ENCODE measurements at regions not wholly inside any gene's neighbourhood (a gene's known extent, or its start where the extent isn't known, plus 50 kb on each side); places are given as distances from the start of the nearest gene placed in this dataset.

DNA sequence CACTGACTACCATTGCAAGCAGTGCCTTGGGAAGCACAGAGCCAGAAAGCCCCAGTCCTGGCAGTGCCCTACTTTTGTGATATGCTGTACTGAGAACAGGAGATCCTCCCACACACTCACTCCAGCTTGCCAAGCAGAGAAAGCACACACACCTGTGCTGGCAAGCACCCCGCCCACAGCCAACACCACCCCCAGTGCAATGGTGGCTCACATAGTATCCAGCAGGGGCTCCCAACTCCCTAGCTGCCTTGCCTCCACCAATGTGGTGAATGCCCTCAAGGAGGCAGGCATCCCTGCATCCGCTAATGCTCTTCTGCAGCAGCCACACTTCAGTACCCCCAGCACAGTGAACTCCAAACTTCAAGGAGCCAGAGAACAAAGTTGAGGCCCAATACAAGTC lies 1655.8 kb downstream of the SUCLG1 start:
- 94% methylated on average over 2 of the region's 2 CpGs for WGBS (ENCODE audit: insufficient coverage)
- H3K4me1 ChIP-seq (ENCODE audit: control insufficient read depth in 1 of 2, extremely low read depth in 1 of 2, insufficient read depth in 2 of 2, low read length in 2 of 2), result no peaks in the 10 kb centered on the region
- no peak overlapping the region for H3K4me3 ChIP-seq (ENCODE audit: control insufficient read depth in 1 of 2, extremely low read depth in 1 of 2, low read length in 1 of 2)
- H3K36me3 ChIP-seq (ENCODE audit: control insufficient read depth in 2 of 2, extremely low read depth in 1 of 2, insufficient read depth in 1 of 2, low read length in 1 of 2), result no peaks in the 10 kb centered on the region
- no peak overlapping the region for H3K4me3 Mint-ChIP-seq
- no peaks in the 10 kb centered on the region for H3K36me3 Mint-ChIP-seq
- no peaks in the 10 kb centered on the region for H3K4me1 Mint-ChIP-seq
- POLR2A ChIA-PET, result no interaction called here
- H3K9me3 Mint-ChIP-seq, result peaks cover 25 to 47% (median 27%) of the 10 kb centered on the region in 3 donors
- H3K9me3 ChIP-seq, result no peaks in the 10 kb centered on the region
- no peak overlapping the region for H3K27ac Mint-ChIP-seq
- H3K27me3 ChIP-seq (replicated peaks in 1 of 2; ENCODE audit: control insufficient read depth in 2 of 2, extremely low read depth in 1 of 2, insufficient read depth in 2 of 2, low read length in 1 of 2), result no peaks in the 10 kb centered on the region
- DNase-seq, result no peak
- ATAC-seq (replicated peaks in 1 of 4), result no peak
- H3K27ac ChIP-seq (ENCODE audit: low read length), result no peak overlapping the region
- CTCF ChIA-PET, result no interaction called here
- no peaks in the 10 kb centered on the region for H3K27me3 Mint-ChIP-seq

DNA sequence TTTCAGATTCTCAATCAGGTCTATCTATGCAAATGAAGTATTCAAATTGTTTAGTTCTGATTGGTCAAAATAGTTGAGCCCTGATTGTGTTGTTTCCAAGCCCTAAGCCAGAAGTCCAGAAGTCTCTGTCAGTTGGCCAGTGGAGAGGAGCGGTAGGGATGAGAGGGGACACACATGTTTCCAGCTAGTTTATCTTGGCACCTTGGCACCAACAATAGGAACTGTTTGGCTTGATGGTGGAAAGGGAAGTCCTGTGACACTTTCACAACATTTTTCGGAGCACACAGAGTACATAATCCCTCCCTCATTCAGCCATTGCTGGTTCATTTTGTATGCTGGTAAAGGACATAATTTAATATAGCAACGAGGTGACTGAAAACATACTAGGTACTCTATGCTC lies 1661.6 kb downstream of the SUCLG1 start:
- POLR2A ChIA-PET, result no interaction called here
- no peaks in the 10 kb centered on the region for H3K4me1 Mint-ChIP-seq
- no peaks in the 10 kb centered on the region for H3K36me3 ChIP-seq (ENCODE audit: control insufficient read depth in 2 of 2, extremely low read depth in 1 of 2, insufficient read depth in 1 of 2, low read length in 1 of 2)
- no peak overlapping the region for H3K27ac ChIP-seq (ENCODE audit: low read length)
- ATAC-seq (replicated peaks in 1 of 4) (no peak), DNase-seq (no peak)
- H3K4me1 ChIP-seq (ENCODE audit: control insufficient read depth in 1 of 2, extremely low read depth in 1 of 2, insufficient read depth in 2 of 2, low read length in 2 of 2), result no peaks in the 10 kb centered on the region
- H3K9me3 ChIP-seq, result no peaks in the 10 kb centered on the region
- peaks cover 4 to 14% (median 5%) of the 10 kb centered on the region in 3 donors for H3K9me3 Mint-ChIP-seq
- 100% methylated on average over 1 of the region's 3 CpGs for WGBS (ENCODE audit: insufficient coverage)
- no peaks in the 10 kb centered on the region for H3K27me3 Mint-ChIP-seq
- H3K27me3 ChIP-seq (replicated peaks in 1 of 2; ENCODE audit: control insufficient read depth in 2 of 2, extremely low read depth in 1 of 2, insufficient read depth in 2 of 2, low read length in 1 of 2), result no peaks in the 10 kb centered on the region
- no peak overlapping the region for H3K4me3 ChIP-seq (ENCODE audit: control insufficient read depth in 1 of 2, extremely low read depth in 1 of 2, low read length in 1 of 2)
- H3K27ac Mint-ChIP-seq, result no peak overlapping the region
- CTCF ChIA-PET, result no interaction called here
- no peaks in the 10 kb centered on the region for H3K36me3 Mint-ChIP-seq
- H3K4me3 Mint-ChIP-seq, result no peak overlapping the region

DNA sequence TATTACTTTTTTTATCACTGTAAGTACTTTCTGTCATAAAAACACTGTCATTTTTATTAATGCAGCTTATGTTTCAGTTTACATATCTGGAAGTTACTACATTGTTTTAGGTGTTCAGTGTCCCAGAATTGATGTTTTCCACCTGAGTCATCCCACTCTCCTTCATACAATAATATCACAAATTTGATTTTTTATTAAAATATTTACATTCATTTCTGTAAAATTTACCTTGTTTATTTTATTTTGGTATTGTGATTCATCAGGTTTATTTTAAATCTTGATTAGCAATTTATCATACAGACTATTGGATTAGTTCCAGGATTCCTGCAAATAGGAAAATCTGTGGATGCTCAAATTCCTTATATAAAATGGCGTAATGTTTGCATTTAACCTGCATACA lies 1662.9 kb downstream of the SUCLG1 start:
- Mint-ChIP-seq H3K9me3 (peaks cover 2 to 10% (median 4%) of the 10 kb centered on the region in 3 donors), H3K36me3 (no peaks in the 10 kb centered on the region), H3K27ac (no peak overlapping the region), H3K4me3 (no peak overlapping the region), H3K27me3 (no peaks in the 10 kb centered on the region), H3K4me1 (no peaks in the 10 kb centered on the region)
- ATAC-seq (replicated peaks in 1 of 4) (no peak), DNase-seq (no peak)
- H3K4me1 ChIP-seq (ENCODE audit: control insufficient read depth in 1 of 2, extremely low read depth in 1 of 2, insufficient read depth in 2 of 2, low read length in 2 of 2), result no peaks in the 10 kb centered on the region
- H3K27ac ChIP-seq (ENCODE audit: low read length), result no peak overlapping the region
- POLR2A ChIA-PET, result no interaction called here
- CTCF ChIA-PET, result no interaction called here
- H3K4me3 ChIP-seq (ENCODE audit: control insufficient read depth in 1 of 2, extremely low read depth in 1 of 2, low read length in 1 of 2), result no peak overlapping the region
- H3K27me3 ChIP-seq (replicated peaks in 1 of 2; ENCODE audit: control insufficient read depth in 2 of 2, extremely low read depth in 1 of 2, insufficient read depth in 2 of 2, low read length in 1 of 2), result no peaks in the 10 kb centered on the region
- no CpG with 5 or more reads among the region's 1 CpG for WGBS (ENCODE audit: insufficient coverage)
- H3K36me3 ChIP-seq (ENCODE audit: control insufficient read depth in 2 of 2, extremely low read depth in 1 of 2, insufficient read depth in 1 of 2, low read length in 1 of 2), result no peaks in the 10 kb centered on the region
- no peaks in the 10 kb centered on the region for H3K9me3 ChIP-seq

DNA sequence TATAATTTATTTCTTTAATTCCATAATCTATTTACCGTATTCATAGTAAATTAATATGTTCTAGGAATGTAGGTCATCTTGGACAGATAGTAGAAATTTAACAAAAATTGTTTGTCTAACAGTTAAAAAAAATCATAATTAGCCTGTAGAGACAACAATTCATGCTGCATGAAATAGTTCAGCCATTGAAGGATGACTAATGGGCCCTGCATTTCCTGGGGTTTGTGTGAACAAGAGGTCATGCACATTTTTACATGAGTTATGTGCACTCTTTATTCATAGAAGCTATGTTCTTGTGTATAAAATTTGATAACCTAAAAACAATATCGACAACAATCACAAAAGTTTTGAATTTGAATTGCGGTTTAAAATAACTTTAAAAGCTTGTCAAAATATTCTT lies 1663.6 kb downstream of the SUCLG1 start:
- no peaks in the 10 kb centered on the region for H3K27me3 ChIP-seq (replicated peaks in 1 of 2; ENCODE audit: control insufficient read depth in 2 of 2, extremely low read depth in 1 of 2, insufficient read depth in 2 of 2, low read length in 1 of 2)
- DNase-seq (no peak), ATAC-seq (replicated peaks in 1 of 4) (no peak)
- Mint-ChIP-seq H3K9me3 (peaks cover 2 to 8% (median 4%) of the 10 kb centered on the region in 3 donors), H3K36me3 (no peaks in the 10 kb centered on the region), H3K4me1 (no peaks in the 10 kb centered on the region), H3K27me3 (no peaks in the 10 kb centered on the region), H3K4me3 (no peak overlapping the region), H3K27ac (no peak overlapping the region)
- H3K4me1 ChIP-seq (ENCODE audit: control insufficient read depth in 1 of 2, extremely low read depth in 1 of 2, insufficient read depth in 2 of 2, low read length in 2 of 2), result no peaks in the 10 kb centered on the region
- no peaks in the 10 kb centered on the region for H3K9me3 ChIP-seq
- ChIA-PET CTCF (no interaction called here), POLR2A (no interaction called here)
- no peaks in the 10 kb centered on the region for H3K36me3 ChIP-seq (ENCODE audit: control insufficient read depth in 2 of 2, extremely low read depth in 1 of 2, insufficient read depth in 1 of 2, low read length in 1 of 2)
- no CpG with 5 or more reads among the region's 3 CpGs for WGBS (ENCODE audit: insufficient coverage)
- no peak overlapping the region for H3K27ac ChIP-seq (ENCODE audit: low read length)
- no peak overlapping the region for H3K4me3 ChIP-seq (ENCODE audit: control insufficient read depth in 1 of 2, extremely low read depth in 1 of 2, low read length in 1 of 2)

DNA sequence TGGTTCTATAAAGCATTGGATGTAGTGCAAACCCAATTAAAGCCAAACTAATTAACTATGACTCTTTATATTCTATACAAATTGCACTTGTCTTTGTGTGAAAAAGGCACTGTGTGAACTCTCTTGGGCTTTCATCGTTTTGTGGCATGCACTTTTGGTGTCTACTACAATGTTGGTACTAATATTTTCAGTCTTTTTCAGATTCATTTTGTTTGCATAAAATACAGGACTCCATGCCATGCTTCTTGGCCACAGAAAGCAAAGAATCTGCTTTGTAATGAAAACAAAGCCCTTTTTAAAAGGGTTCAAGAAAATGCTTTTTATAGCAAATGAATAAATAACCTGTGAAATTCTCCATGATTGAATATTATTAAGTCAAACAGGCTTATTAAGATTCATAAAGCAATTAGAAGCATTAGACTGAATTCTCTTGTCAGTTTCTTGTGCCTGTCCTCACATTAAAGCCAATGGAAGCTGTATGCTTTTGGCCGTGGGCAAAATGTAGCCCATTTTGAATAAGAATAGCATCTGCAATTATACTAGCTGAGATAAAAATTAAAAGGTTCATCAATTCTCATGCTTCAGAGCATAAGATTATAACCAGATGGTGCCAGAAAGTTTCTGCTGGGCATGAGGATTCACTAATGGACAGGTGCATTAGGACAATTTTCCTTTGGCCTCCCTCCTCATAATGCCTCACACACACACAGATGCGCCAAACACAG lies 1665.2 kb downstream of the SUCLG1 start:
- no peaks in the 10 kb centered on the region for H3K27me3 ChIP-seq (replicated peaks in 1 of 2; ENCODE audit: control insufficient read depth in 2 of 2, extremely low read depth in 1 of 2, insufficient read depth in 2 of 2, low read length in 1 of 2)
- H3K4me1 ChIP-seq (ENCODE audit: control insufficient read depth in 1 of 2, extremely low read depth in 1 of 2, insufficient read depth in 2 of 2, low read length in 2 of 2), result no peaks in the 10 kb centered on the region
- 100% methylated on average over 1 of the region's 3 CpGs for WGBS (ENCODE audit: insufficient coverage)
- no peaks in the 10 kb centered on the region for H3K4me1 Mint-ChIP-seq
- peaks cover 1 to 8% (median 4%) of the 10 kb centered on the region in 3 donors for H3K9me3 Mint-ChIP-seq
- no peak overlapping the region for H3K4me3 Mint-ChIP-seq
- H3K36me3 ChIP-seq (ENCODE audit: control insufficient read depth in 2 of 2, extremely low read depth in 1 of 2, insufficient read depth in 1 of 2, low read length in 1 of 2), result no peaks in the 10 kb centered on the region
- H3K9me3 ChIP-seq, result no peaks in the 10 kb centered on the region
- POLR2A ChIA-PET, result no interaction called here
- CTCF ChIA-PET, result no interaction called here
- H3K4me3 ChIP-seq (ENCODE audit: control insufficient read depth in 1 of 2, extremely low read depth in 1 of 2, low read length in 1 of 2), result no peak overlapping the region
- DNase-seq (no peak), ATAC-seq (replicated peaks in 1 of 4) (no peak)
- no peaks in the 10 kb centered on the region for H3K27me3 Mint-ChIP-seq
- no peak overlapping the region for H3K27ac ChIP-seq (ENCODE audit: low read length)
- no peak overlapping the region for H3K27ac Mint-ChIP-seq
- H3K36me3 Mint-ChIP-seq, result no peaks in the 10 kb centered on the region

DNA sequence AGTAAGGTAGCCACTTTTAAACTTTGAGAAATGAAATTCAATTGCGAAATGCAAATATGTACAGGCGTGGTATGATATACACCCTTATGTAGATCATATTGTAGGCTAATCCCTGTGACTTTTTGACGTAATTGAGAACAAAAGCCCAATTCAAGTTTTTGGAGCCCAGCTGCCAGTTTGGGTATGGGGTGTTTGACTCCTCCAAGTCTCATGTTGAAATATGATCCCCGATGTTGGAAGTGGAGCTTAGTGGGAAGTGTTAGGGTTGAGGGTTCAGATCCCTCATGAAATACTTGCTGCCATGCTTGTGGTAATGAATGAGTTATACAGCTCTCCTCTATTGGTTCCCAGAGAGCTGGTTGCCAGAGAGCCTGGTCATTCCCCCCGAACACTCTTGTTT lies 1666.8 kb downstream of the SUCLG1 start:
- no peaks in the 10 kb centered on the region for H3K4me1 ChIP-seq (ENCODE audit: control insufficient read depth in 1 of 2, extremely low read depth in 1 of 2, insufficient read depth in 2 of 2, low read length in 2 of 2)
- Mint-ChIP-seq H3K27me3 (no peaks in the 10 kb centered on the region), H3K27ac (no peak overlapping the region), H3K36me3 (no peaks in the 10 kb centered on the region), H3K9me3 (peaks cover 0 to 8% (median 4%) of the 10 kb centered on the region in 3 donors), H3K4me1 (no peaks in the 10 kb centered on the region), H3K4me3 (no peak overlapping the region)
- no peaks in the 10 kb centered on the region for H3K27me3 ChIP-seq (replicated peaks in 1 of 2; ENCODE audit: control insufficient read depth in 2 of 2, extremely low read depth in 1 of 2, insufficient read depth in 2 of 2, low read length in 1 of 2)
- no peaks in the 10 kb centered on the region for H3K36me3 ChIP-seq (ENCODE audit: control insufficient read depth in 2 of 2, extremely low read depth in 1 of 2, insufficient read depth in 1 of 2, low read length in 1 of 2)
- no peak overlapping the region for H3K27ac ChIP-seq (ENCODE audit: low read length)
- DNase-seq, result no peak
- no peaks in the 10 kb centered on the region for H3K9me3 ChIP-seq
- 100% methylated on average over 4 of the region's 5 CpGs for WGBS (ENCODE audit: insufficient coverage)
- POLR2A ChIA-PET, result no interaction called here
- H3K4me3 ChIP-seq (ENCODE audit: control insufficient read depth in 1 of 2, extremely low read depth in 1 of 2, low read length in 1 of 2), result no peak overlapping the region
- CTCF ChIA-PET, result no interaction called here
- no peak for ATAC-seq (replicated peaks in 1 of 4)
